Kidney capillary endothelial cell (primary cell): ENCODE measurements at regions not wholly inside any gene's neighbourhood (a gene's known extent, or its start where the extent isn't known, plus 50 kb on each side); places are given as distances from the start of the nearest gene placed in this dataset.
A peak's percentile ranks its signal among the peaks of the same experiment; 100 is the strongest.
"Not testable (repeated sequence)": the region's sequence is repeated elsewhere in the genome, so short reads cannot be mapped to it uniquely, and the experiment has no call there.

Experiments
- DNase-seq: peaks from one replicate; pipeline ENCODE4 v3.0.0-alpha.2; 2018; ENCODE audit warnings: low spot score

DNA sequence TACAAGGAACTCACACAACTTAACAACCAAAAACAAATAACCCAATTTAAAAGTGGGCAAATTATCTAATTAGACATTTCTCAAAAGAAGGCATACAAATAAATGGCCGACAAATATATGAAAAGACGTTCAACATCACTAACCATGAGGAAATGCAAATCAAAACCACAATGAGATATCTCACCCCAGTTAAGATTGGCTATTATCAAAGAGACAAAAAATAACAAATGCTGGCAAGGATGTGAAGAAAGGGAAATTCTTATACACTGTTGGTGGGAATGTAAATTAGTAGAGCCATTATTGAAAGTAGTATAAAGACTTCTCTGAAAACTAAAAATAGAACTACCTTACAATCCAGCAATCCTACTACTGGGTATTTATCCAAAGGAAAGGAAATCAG lies 96.7 kb upstream of the SIRPG start:
- no peak for DNase-seq

DNA sequence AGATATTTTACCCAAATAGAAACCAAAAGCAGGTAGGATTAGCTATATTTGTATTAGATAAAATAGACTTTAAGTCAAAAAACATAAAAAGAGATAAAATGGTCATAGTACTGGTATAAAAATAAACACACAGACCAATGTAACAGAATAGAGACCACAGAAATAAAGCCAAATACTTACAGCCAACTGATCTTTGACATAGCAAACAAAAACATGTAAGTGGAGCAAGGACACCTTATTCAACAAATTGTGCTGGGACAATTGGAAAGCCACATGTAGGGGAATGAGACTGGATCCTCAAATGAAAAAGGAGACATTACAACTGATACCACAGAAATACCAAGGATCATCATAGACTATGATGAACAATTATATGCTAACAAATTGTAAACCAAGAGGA lies 94.5 kb upstream of the SIRPG start:
- DNase-seq = no peak

DNA sequence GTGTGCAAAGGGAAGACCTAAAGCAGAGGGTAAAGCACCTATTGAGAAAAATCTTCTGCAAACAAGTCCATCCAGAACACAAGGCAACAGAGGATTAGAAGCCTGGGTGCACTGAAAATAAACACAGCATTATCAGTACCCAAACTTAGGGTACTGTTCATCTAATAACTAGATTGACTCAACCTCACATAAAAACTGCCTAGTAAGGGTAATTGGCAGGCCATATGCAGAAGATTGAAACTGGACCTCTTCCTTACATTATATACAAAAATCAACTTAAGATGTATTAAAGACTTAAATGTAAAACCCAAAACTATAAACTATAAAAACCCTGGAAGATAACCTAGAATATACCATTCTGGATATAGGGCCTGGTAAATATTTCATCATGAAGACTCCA lies 91.2 kb upstream of the SIRPG start:
- no peak for DNase-seq

DNA sequence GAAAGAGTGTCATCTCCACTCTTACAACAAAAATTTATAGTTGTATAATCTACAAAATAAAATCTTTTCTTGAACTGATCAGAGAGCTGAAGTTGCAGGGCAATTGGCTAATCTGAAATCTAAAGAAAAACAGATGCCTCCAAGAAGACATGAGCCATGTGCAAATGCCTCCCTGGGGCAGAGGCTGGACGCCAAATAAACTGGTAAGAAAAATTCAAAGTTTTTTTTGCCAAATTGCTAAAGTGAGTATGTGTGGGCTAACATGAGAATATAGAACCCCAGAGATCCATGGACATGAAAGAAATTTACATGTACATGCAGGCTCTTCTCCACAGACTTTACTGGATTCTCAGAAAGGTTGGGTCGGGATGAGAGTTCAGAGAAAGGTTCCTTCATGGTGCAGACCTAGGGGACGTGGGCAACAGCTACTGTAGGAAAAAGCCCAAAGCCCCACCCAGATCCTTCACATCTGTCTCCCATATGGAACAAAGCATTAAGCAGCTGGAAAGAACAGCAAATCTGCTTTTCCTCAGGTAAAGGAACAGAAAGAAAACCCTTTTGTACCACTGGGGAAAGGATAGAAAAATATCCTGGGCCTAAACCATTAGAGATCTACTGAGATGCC lies 90.5 kb upstream of the SIRPG start:
- no peak for DNase-seq

DNA sequence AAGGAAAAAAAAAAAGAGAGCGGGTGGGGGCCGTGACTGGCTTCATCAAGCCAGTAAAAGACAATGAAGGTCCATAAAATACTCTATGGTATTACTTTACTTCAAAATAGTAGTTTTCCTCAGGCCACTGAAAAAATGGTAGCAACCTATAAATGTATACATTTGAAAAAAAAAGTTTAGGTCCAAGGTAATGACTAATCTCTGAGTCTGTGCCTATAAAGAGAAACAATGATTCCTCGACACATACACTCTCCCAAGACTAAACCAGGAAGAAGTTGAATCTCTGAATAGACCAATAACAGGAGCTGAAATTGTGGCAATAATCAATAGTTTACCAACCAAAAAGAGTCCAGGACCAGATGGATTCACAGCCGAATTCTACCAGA lies 84.5 kb upstream of the SIRPG start:
- not testable (repeated sequence) for DNase-seq

DNA sequence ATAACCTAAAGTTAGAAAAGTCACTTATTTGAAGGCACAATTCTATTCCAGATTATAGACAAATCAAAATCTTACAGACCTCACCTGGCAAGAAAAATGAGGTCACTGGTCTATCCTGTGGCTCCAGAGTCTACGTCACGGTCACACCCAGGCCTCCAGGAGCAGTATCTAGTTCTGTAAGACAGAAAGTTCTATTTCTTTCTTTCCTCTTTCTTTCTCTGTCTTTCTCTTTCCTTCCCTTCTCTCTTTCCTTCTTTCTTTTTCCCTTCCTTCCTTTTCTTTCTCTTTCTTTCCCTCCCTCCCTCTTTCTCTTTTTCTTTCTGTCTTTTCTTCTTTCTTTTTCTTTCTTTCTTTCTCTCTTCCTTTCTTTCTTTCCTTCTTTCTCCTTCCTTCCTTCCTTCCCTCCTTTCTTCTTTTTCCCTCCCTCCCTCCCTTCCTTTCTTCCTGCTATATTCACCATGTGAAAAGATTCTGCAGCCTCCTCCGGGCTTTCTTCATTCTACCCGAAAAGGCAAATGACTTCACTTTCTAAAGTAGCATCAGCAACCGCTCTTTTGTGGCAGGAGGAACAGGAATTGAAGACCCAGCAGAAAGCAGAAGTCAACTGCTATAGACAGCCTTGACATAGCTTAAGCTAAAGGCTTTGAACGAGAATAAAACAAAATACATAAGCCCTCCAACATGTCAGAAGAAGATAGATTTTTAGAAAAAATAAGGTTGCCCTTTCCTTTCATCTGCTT lies 83.9 kb upstream of the SIRPG start:
- no peak for DNase-seq

DNA sequence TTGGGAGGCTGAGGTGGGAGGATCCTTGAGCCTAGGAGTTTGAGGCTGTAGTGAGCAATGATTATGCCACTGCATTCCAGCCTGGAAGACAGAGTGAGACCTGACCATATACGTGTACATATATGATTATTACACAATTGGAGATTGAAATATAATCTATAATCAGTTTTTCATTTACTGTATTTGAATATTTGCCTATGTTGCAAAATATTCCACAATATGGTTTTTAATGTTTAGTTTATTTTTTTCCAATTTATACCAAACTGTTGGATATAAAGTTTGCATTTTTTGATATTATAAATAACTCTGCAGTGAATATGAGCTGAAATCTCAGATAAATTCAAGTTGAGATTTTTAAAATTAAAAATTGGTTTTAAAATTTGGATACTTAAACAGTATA lies 79.6 kb upstream of the SIRPG start:
- DNase-seq = no peak

DNA sequence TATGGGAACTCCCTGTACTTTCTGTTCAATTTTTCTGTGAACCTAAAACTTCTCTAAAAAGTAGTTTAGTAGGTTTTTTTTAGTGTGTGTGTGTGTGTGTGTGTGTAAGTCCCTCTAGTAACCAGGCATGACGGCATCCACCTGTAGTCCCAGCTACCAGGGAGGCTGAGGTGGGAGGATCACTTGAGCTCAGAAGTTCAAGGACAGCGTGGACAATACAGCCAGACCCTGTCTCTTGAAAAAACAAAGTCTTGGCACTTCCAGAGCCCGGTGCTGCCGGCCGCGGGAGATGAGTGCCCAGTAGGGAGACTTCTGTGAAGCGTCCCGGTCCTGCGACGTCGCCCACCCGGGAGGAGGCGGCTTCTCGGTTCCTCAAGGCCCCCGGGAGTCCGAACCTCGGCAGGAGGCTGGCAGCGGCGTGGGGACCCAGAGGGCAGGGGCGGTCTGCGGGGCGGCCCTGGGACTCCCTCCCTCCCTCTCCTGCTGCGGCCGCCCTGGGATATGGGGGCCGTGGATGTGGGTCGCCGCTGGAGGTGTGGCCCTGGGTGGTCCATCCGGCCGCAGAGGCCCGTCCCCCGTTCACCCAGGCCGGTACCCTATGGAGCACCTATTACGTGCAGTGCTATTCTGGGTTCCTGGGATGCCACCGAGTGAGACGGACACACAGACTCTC lies 78.0 kb upstream of the SIRPG start:
- DNase-seq = no peak

DNA sequence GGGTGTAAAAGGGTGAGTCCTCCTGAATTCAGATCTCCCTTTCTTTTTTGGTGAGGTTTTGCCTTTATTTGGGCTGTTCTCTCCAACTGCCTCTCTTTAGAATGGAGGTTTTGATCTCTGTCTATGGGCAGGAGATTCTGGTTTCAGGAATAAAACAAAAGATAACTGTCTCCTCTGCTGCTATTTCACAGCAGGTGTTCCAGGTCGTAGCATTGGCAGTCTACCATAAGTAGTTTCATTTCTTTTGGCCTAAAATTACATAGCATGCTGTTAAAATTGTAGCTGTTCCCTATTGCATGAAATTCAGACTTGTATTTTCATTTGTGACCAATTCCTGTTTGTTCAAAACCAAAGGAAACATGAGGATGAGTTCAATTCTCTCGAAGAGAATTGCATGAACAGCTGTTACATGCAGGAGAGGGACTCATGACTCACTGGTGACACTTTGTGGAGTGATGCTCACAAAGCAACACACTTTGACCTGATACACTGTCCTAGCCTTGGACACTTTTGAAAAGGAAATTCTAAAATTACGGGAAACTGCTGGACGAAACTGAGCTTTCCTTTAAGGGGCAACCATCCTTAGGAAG lies 76.8 kb upstream of the SIRPG start:
- peak; percentile 15 for DNase-seq

DNA sequence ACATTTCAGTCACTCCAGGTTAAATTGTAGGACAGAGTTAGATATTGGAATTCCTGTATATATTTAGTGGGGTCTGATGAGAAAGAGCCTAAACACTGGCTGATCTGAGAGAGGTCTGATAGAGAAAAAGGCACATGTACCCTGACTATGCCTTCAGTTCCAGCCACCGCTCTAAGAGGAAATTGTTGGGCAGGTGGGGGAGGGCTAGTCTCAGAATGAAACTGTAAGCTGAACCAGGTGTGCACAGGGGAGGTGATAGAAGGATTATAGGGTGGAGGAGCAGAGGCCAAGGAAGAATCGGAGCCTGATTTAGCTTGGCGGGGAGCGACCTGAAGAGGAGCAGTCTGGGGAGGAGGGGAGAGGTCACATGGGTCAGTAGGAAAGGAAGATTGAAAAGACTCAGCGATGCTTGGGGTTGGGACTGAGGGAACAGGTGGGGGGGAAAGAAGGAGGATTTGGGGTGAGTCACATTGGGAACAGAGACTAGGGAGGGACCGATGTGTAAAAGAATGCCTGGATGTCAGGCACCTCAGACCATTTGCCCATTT lies 74.3 kb upstream of the SIRPG start:
- DNase-seq = not testable (repeated sequence)

DNA sequence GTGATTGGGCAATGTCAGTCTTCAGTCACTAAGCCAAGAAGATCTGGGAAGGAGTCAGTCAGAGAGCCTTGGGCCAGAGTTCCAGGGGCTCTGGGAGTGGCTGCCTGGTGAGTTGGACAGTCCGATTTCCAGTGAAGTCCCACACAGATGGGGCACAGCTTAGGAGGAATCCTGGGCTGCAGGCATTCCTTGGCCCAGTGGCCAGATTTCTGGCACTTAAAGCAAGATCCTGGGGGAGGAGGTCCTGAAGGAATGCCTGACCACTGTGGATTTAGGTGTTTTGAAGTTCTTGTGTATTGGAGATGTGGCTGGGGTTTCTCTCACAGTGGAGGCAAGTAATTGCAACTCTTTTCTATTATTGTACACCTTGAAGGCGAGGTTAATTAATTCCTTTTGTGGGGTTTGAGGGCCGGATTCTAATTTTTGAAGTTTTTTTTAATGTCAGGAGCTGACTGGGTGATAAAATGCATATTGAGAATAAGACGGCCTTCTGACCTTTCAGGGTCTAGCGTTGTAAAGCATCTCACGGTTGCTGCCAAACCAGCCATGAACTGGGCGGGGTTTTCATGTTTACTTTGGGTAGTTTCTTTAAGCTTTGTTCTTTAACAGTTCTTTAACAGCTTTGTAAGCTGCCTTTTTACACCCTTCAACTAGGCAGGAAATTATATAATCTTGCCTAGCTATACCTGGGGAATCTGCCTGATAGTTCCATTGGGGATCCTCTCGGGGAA lies 73.6 kb upstream of the SIRPG start:
- DNase-seq = not testable (repeated sequence)

DNA sequence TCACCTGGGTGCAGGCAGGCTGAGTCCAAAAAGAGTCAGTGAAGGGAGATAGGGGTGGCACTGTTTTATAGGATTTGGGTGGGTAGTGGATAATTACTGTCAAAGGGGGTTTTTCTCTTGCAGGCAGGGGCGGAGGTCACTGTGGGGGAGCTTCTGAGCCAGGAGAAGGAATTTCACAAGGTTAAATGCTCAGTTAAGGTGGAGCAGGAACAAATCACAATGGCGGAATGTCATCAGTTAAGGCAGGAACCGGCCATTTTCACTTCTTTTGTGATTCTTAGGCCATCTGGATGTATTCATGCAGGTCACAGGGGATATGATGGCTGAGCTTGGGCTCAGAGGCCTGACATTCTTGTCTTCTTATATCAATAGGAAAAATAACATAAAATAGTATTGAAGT lies 69.7 kb upstream of the SIRPG start:
- not testable (repeated sequence) for DNase-seq

DNA sequence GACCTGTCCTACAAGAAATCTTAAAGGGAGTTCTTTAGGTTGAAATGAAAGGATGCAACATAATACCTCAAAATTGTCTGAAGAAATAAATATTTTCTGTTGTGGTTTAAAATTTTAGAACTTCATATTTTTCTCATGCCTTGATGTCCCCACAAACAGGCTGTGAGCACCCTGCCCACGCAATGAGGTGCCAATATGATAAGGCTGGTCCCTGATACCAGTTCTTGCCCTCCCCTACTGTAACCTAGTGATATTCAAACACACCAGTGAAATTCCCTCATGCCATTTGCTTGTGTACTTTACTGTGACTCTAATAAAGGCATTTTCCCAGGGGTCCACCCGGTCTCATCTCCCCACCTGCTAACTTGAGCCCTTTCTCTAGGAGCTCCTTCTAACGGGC lies 67.3 kb upstream of the SIRPG start:
- DNase-seq = no peak

DNA sequence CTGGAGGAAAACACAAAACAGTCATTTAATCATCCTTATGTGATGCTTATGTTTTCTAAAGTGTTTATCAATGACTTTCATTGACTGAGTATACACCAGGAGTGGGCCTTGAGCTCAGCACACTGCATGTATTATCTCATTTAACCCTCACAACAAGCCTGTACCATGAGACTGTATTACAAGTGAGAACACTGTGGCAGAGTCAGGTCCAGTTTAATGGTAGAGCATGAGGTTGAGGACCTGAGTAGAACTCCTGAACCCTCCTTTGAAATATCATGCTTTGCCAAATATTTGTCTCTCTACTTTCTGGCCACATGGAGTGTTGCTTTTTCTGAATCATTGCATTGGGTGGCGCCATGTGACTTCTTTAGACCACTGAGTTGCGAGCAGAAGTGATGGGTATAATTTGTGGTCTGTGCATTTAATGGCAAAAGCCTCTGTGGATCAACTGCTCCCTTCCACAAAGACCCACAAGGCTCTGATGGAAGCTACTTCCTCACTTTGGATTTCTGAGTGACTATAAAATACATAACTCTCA lies 65.0 kb upstream of the SIRPG start:
- no peak for DNase-seq

DNA sequence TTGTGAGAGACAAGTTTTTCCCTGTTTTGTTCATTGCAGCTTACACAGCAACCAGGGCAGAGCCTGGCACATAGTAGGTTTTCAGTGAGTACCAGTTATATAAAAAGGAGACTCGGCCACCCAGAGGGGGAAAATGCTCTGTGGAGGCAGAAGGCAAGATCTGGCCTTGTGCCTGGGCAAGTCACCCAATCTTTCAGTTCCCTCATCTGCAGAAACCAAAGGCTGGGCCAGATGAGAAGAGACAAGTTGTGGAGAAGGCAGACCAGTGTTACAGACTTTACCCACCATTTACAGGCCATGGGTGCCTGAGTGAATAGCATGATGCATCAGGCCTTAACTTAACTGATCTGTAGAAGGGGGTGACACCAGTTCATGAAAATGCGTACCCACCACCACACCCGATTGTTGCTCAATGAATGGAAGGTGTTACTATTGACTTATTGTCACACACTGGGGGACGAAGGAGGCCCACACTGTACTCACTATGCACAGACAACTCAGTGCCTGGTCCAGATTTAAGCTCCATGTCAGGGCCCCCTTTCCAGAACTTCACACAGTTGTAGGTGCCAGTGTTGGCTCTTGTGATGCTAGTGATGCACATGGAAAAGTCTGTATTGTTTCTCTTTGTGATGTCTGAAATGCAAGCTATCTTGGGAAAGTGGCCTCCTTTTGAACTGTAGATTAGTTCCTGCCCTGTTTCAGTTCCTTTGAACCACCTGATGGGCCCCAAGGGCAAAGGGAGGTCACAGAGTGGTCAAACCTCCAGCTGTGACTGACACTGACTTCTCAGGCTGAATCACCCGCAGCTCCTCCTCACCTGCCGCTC lies 64.3 kb upstream of the SIRPG start:
- no peak for DNase-seq

DNA sequence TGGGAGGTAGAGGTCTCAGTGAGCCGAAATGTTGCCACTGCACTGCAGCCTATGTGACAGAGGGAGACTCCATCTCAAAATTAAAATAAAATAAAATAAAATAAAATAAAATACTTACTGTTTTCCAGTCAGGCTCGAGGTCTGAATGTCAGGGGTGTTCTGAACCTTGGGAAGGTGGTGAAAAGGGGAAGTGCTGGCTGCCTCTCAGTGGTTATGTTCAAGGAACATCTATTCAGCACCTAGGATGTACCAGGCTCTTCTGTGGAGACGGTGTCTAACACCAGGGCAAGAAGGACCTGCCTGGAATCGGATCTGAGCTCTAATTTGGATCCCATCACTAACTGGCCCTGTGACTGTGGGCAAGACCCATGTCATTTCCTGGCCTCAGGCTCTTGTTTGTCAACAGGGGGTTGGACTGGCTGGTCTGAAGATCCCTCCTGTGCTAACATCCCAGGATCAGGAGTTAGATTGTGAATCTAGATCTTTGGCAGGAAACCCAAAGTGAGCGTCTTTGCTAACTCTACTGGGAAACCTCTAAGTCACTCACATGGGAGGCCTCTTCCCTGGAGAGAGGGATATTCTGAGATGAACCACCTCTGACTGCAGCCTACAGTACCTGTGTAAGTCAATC lies 63.4 kb upstream of the SIRPG start:
- DNase-seq = no peak

DNA sequence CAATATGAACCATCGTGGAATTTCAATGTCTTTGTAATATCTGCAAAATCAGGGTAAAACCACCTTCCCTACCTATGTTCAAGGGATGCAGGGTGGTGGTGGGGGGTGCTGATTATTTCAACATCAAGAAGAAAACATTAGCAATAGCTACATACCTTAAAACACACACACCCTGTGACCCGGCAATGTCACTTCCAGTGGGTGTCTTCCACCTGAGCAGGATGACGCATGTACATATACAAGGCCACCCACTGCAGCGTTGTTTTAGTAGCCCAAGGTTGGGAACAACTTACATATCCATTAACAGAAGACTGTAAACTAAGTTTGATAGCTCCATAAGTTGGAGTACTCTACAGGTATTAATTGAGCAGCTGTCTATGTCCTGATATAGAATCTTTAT lies 62.6 kb upstream of the SIRPG start:
- DNase-seq = no peak

DNA sequence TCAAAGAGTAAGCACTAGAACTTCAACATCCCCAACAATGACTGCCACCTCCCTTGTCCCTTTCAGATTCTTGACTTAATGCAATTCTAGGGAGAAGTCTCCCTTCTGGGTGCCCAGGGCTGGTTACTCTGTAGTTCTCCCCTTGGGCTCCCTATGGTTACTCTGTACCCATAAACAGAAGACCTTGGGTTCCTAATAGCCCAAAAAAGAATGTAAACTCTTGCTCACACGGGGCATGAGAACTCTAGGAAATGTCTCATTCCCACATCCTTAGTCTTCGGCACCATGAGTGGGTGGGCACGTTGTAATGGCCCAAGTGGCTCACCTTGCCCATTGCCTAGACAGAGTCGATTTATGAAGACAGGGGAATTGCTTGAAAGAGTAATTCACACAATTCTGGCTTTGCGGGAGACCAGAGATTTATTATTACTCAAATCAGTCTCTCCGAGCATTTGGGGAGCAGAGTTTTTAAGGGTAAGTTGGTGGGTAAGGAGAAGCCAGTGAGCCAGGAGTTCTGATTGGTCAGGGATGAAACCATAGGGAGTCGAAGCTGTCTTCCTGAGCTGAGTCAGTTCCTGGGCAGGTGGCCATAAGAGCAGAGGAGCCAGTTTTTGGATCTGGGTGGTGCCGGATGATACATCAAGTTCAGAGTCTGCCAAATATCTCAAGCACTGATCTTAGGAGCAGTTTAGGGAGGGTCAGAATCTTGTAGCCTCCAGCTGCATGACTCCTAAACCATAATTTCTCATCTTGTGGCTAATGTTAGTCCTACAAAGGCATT lies 61.2 kb upstream of the SIRPG start:
- DNase-seq = no peak
